OCI-LY7 (cell line): ENCODE measurements at regions not wholly inside any gene's neighbourhood (a gene's known extent, or its start where the extent isn't known, plus 50 kb on each side); places are given as distances from the start of the nearest gene placed in this dataset.

Experiments
- BruUV-seq: library from RNA; stranded (reverse); fragments of 400-500 nt; replicated peaks from 2 replicates; lab custom pipeline; 2021; lab: Mats Ljungman, UMichigan
- CTCF ChIA-PET: fragments of 300-600 bp; sonication (Branson Sonifier 250); formaldehyde crosslinking; loops from one replicate; lab custom pipeline; 2022; ENCODE audit warnings: antibody characterized with exemption; ENCODE audit not compliant: unreplicated experiment; lab: Charles Lee
- POLR2A ChIA-PET: fragments of 300-600 bp; sonication (Branson Sonifier 250); formaldehyde crosslinking; loops from one replicate; lab custom pipeline; 2022; ENCODE audit warnings: antibody characterized with exemption; lab: Charles Lee
- DNase-seq: peaks from one replicate; pipeline ENCODE4 v3.0.0-alpha.2; 2015; ENCODE audit warnings: low spot score
- H2AFZ ChIP-seq: fragments of 200-600 bp; sonication (generic), shearing (Covaris generic); 2 replicates; pipeline ENCODE4 v1.6.1; 2014; ENCODE audit warnings: mild to moderate bottlenecking, antibody characterized with exemption, low read length, moderate library complexity
- H3K27ac ChIP-seq: fragments of 200-600 bp; sonication (generic); 2 replicates; pipeline ENCODE4 v1.5.1; 2014; ENCODE audit warnings: mixed run types, low read depth, mild to moderate bottlenecking, moderate library complexity, low read length, inconsistent platforms; ENCODE audit not compliant: poor library complexity, severe bottlenecking
- H3K36me3 ChIP-seq: fragments of 200-600 bp; sonication (generic); 2 replicates; pipeline ENCODE4 v1.6.1; 2014; ENCODE audit warnings: mild to moderate bottlenecking, antibody characterized with exemption, low read length, moderate library complexity, mixed read lengths; ENCODE audit not compliant: insufficient read depth
- H3K4me1 ChIP-seq: fragments of 200-600 bp; sonication (generic); 2 replicates; pipeline ENCODE4 v1.5.1; 2014; ENCODE audit warnings: mild to moderate bottlenecking, low read length; ENCODE audit not compliant: insufficient read depth, poor library complexity, severe bottlenecking
- H3K4me2 ChIP-seq: fragments of 200-600 bp; sonication (generic); 2 replicates; pipeline ENCODE4 v1.6.1; 2014; ENCODE audit warnings: mild to moderate bottlenecking, low read length
- H3K4me3 ChIP-seq: fragments of 200-600 bp; sonication (generic); 2 replicates; pipeline ENCODE4 v1.5.1; 2014; ENCODE audit warnings: mild to moderate bottlenecking, low read depth, low read length; ENCODE audit not compliant: poor library complexity, severe bottlenecking
- H3K79me2 ChIP-seq: fragments of 200-600 bp; sonication (generic); 2 replicates; pipeline ENCODE4 v1.6.1; 2016; ENCODE audit warnings: low read depth, mild to moderate bottlenecking, low read length, moderate library complexity, mixed read lengths; ENCODE audit not compliant: insufficient read depth
- H3K9me2 ChIP-seq: fragments of 200-600 bp; sonication (generic); 2 replicates; pipeline ENCODE4 v1.6.1; 2016; ENCODE audit warnings: mild to moderate bottlenecking, low read length, mixed read lengths; ENCODE audit not compliant: insufficient read depth
- H3K9me3 ChIP-seq: fragments of 200-600 bp; sonication (generic); 2 replicates; pipeline ENCODE4 v1.6.1; 2014; ENCODE audit warnings: mild to moderate bottlenecking, mixed run types, low read length, mixed read lengths
- H4K20me1 ChIP-seq: fragments of 200-600 bp; sonication (generic); 2 replicates; pipeline ENCODE4 v1.6.1; 2014; ENCODE audit warnings: mild to moderate bottlenecking, antibody characterized with exemption, low read length, moderate library complexity, mixed read lengths; ENCODE audit not compliant: insufficient read depth
- CTCF ChIP-seq: fragments of 200-600 bp; sonication (generic); conservative IDR thresholded peaks from 2 replicates; pipeline ENCODE4 v1.5.1; 2014; ENCODE audit warnings: mild to moderate bottlenecking, antibody characterized with exemption, low read length, moderate library complexity, mixed read lengths
- EZH2phosphoT487 ChIP-seq: fragments of 200-600 bp; sonication (generic); IDR thresholded peaks from 2 replicates; pipeline ENCODE4 v1.6.1; 2018; ENCODE audit warnings: low read depth, borderline replicate concordance, mild to moderate bottlenecking, mixed run types, antibody characterized with exemption, low read length, moderate library complexity, mixed read lengths
- intact Hi-C: fragments of 100-400 bp; cut with micrococcal nuclease; formaldehyde crosslinking; loops from one replicate; pipeline ENCODE4 v1.10.0; 2022; ENCODE audit not compliant: unreplicated experiment

GRCh38 chr7:106417273-106417902 lies 132.6 kb upstream of the NAMPT start:
- Histone ChIP-seq H3K4me1 (no peaks in the 10 kb centered on the region), H3K9me3 (no peaks in the 10 kb centered on the region; the same call in 1 of the 2 replicates), H3K36me3 (no peaks in the 10 kb centered on the region), H4K20me1 (no peaks in the 10 kb centered on the region), H3K4me2 (no peak overlapping the region), H3K79me2 (no peaks in the 10 kb centered on the region), H3K27ac (no peak overlapping the region), H3K9me2 (no peaks in the 10 kb centered on the region), H3K4me3 (no peak overlapping the region), H2AFZ (no peak overlapping the region)
- no peak for TF ChIP-seq EZH2phosphoT487
- no peak for TF ChIP-seq CTCF
- ChIA-PET POLR2A (interaction anchor here (0.6 to 0.7 kb wide), 2 partner anchors 12 to 15 kb away, joined by 3 to 5 read pairs; no protein-coding TSS in a partner anchor), CTCF (no interaction called here)
- intact Hi-C loops, result no loop called here
- DNase-seq, result no peak
- no TSS peak for BruUV-seq

GRCh38 chr7:106416430-106416829 lies 131.6 kb upstream of the NAMPT start:
- no peak for TF ChIP-seq EZH2phosphoT487
- TF ChIP-seq CTCF, result no peak
- H3K9me3 ChIP-seq, result no peaks in the 10 kb centered on the region; the same call in 1 of the 2 replicates
- H4K20me1 ChIP-seq, result no peaks in the 10 kb centered on the region
- H3K27ac ChIP-seq, result no peak overlapping the region
- BruUV-seq, result no TSS peak
- DNase-seq, result no peak
- no peak overlapping the region for H3K4me3 ChIP-seq
- no peaks in the 10 kb centered on the region for H3K36me3 ChIP-seq
- POLR2A ChIA-PET, result interaction anchor here (0.6 to 1.4 kb wide), 5 partner anchors 8 to 55 kb away, joined by 3 to 5 read pairs (median 3); no protein-coding TSS in a partner anchor
- CTCF ChIA-PET, result no interaction called here
- H3K4me2 ChIP-seq, result no peak overlapping the region
- H3K4me1 ChIP-seq, result no peaks in the 10 kb centered on the region
- H3K79me2 ChIP-seq, result no peaks in the 10 kb centered on the region
- H2AFZ ChIP-seq, result no peak overlapping the region
- intact Hi-C loops, result no loop called here
- H3K9me2 ChIP-seq, result no peaks in the 10 kb centered on the region

- no peak overlapping the region for H3K4me3 ChIP-seq
- ChIA-PET POLR2A (interaction anchor here (0.6 to 1.4 kb wide), 5 partner anchors 9 to 69 kb away, joined by 3 to 5 read pairs (median 3); no protein-coding TSS in a partner anchor), CTCF (no interaction called here)
- H4K20me1 ChIP-seq, result no peaks in the 10 kb centered on the region
- no peak overlapping the region for H3K4me2 ChIP-seq
- TF ChIP-seq CTCF, result no peak
- no peak for TF ChIP-seq EZH2phosphoT487
- no peak overlapping the region for H2AFZ ChIP-seq
- intact Hi-C loops, result no loop called here
- H3K36me3 ChIP-seq, result no peaks in the 10 kb centered on the region
- no peak overlapping the region for H3K27ac ChIP-seq
- H3K9me3 ChIP-seq, result no peaks in the 10 kb centered on the region; the same call in 1 of the 2 replicates
- no peaks in the 10 kb centered on the region for H3K4me1 ChIP-seq
- H3K9me2 ChIP-seq, result no peaks in the 10 kb centered on the region
- no peaks in the 10 kb centered on the region for H3K79me2 ChIP-seq
- no TSS peak for BruUV-seq
- no peak for DNase-seq
Observed at GRCh38 chr7:106415433-106415832, 130.7 kb upstream of the NAMPT start.
